H1 (cell line): ENCODE measurements at regions not wholly inside any gene's neighbourhood (a gene's known extent, or its start where the extent isn't known, plus 50 kb on each side); places are given as distances from the start of the nearest gene placed in this dataset.

Source experiments
- CTCF ChIA-PET: fragments of 300-600 bp; sonication (Branson Sonifier 250); formaldehyde crosslinking; loops from one replicate; lab custom pipeline; 2021; ENCODE audit not compliant: partially characterized antibody; lab: Charles Lee
- POLR2A ChIA-PET: fragments of 300-600 bp; sonication (Branson Sonifier 250); formaldehyde crosslinking; loops from one replicate; lab custom pipeline; 2021; ENCODE audit warnings: inconsistent platforms; ENCODE audit not compliant: partially characterized antibody; lab: Charles Lee
- DNase-seq, 2 experiments: peaks; one replicate each; pipeline versions ENCODE4 v3.0.0 to v3.0.0-alpha.2; 2010 to 2022; ENCODE audit warnings: low spot score in 2 of 2, low read depth in 1 of 2, mixed read lengths in 1 of 2
- FAIRE-seq: peaks from 2 replicates; lab custom pipeline; 2011; peaks lifted over from hg19 to GRCh38; lab: Jason Lieb, UNC
- H2AFZ ChIP-seq: 2 replicates; pipeline ENCODE4 v1.8.1; 2012; ENCODE audit warnings: low read length, inconsistent platforms
- H2AK5ac ChIP-seq: 2 replicates; pipeline ENCODE4 v1.6.1; 2013; ENCODE audit warnings: low read depth, low read length
- H2BK120ac ChIP-seq: replicated peaks from 2 replicates; pipeline ENCODE3; 2013; ENCODE audit warnings: low read depth, low read length, inconsistent platforms
- H2BK12ac ChIP-seq: 2 replicates; pipeline ENCODE4 v1.6.1; 2013; ENCODE audit warnings: low read depth, low read length
- H2BK15ac ChIP-seq: 2 replicates; pipeline ENCODE4 v1.6.1; 2013; ENCODE audit warnings: low read length
- H2BK20ac ChIP-seq: 2 replicates; pipeline ENCODE4 v1.6.1; 2013; ENCODE audit warnings: low read length
- H2BK5ac ChIP-seq: 2 replicates; pipeline ENCODE4 v1.6.1; 2013; ENCODE audit warnings: low read depth, low read length
- H3K14ac ChIP-seq: 2 replicates; pipeline ENCODE4 v1.6.1; 2013; ENCODE audit warnings: inconsistent platforms; ENCODE audit not compliant: insufficient read length
- H3K18ac ChIP-seq: 2 replicates; pipeline ENCODE4 v1.6.1; 2013; ENCODE audit warnings: low read length; ENCODE audit errors: extremely low read depth
- H3K23ac ChIP-seq: 2 replicates; pipeline ENCODE4 v1.6.1; 2013; ENCODE audit warnings: inconsistent platforms; ENCODE audit not compliant: insufficient read length
- H3K23me2 ChIP-seq: 2 replicates; pipeline ENCODE4 v1.6.1; 2013; ENCODE audit warnings: low read depth, low read length
- H3K27ac ChIP-seq: 2 replicates; pipeline ENCODE4 v1.6.1; 2011; ENCODE audit warnings: low read depth, low read length, inconsistent platforms
- H3K27me3 ChIP-seq, 4 experiments: replicated peaks in 1 of 4; 1 replicate in 1 of 4; 2 replicates in 3 of 4; pipeline versions ENCODE4 v1.6.1 to v1.8.1; 2011 to 2013; ENCODE audit warnings: low read length in 3 of 4, mild to moderate bottlenecking in 3 of 4, inconsistent platforms in 2 of 4, mixed read lengths in 2 of 4, moderate library complexity in 1 of 4; ENCODE audit not compliant: control insufficient read depth in 3 of 4, insufficient read depth in 3 of 4; ENCODE audit errors: extremely low read depth in 1 of 4
- H3K36me3 ChIP-seq, 4 experiments: 2 replicates each; pipeline versions ENCODE4 v1.6.1 to v1.8.1; 2011 to 2013; ENCODE audit warnings: mild to moderate bottlenecking in 4 of 4, low read length in 3 of 4, moderate library complexity in 2 of 4, control low read depth in 1 of 4, inconsistent platforms in 1 of 4; ENCODE audit not compliant: insufficient read depth in 4 of 4, control insufficient read depth in 2 of 4
- H3K4ac ChIP-seq: replicated peaks from 2 replicates; pipeline ENCODE3; 2013; ENCODE audit warnings: low read length, low read depth, mixed read lengths, inconsistent platforms; ENCODE audit not compliant: insufficient read length
- H3K4me1 ChIP-seq, 4 experiments: replicated peaks in 1 of 4; 1 replicate in 1 of 4; 2 replicates in 3 of 4; pipeline versions ENCODE4 v1.6.1 to v1.8.1; 2011 to 2013; ENCODE audit warnings: low read length in 3 of 4, inconsistent platforms in 2 of 4, mixed read lengths in 1 of 4; ENCODE audit not compliant: insufficient read depth in 4 of 4, control insufficient read depth in 3 of 4
- H3K4me2 ChIP-seq, 2 experiments: 2 replicates each; pipeline versions ENCODE4 v1.6.1 to v1.8.1; 2011 to 2013; ENCODE audit warnings: low read depth in 2 of 2, low read length in 2 of 2, control low read depth in 1 of 2, inconsistent platforms in 1 of 2, mild to moderate bottlenecking in 1 of 2; ENCODE audit not compliant: insufficient read depth in 1 of 2
- H3K4me3 ChIP-seq, 4 experiments: fragments of 200-600, 300-600 bp in 1 of 4; sonication (generic), shearing (Covaris generic), sonication (Bioruptor Twin) in 1 of 4; 2 replicates each; pipeline versions ENCODE4 v1.5.1 to v1.8.1; 2011 to 2016; ENCODE audit warnings: low read length in 4 of 4, low read depth in 3 of 4, control low read depth in 2 of 4, inconsistent platforms in 2 of 4, mild to moderate bottlenecking in 2 of 4, mixed read lengths in 1 of 4, moderate library complexity in 1 of 4; ENCODE audit not compliant: insufficient read depth in 2 of 4; ENCODE audit errors: extremely low read depth in 1 of 4
- H3K56ac ChIP-seq: replicated peaks from 2 replicates; pipeline ENCODE3; 2013; ENCODE audit warnings: low read depth, mild to moderate bottlenecking, mixed read lengths, low read length, inconsistent platforms; ENCODE audit not compliant: insufficient read length
- H3K79me1 ChIP-seq: 2 replicates; pipeline ENCODE4 v1.6.1; 2013; ENCODE audit warnings: low read depth, low read length, control low read depth
- H3K79me2 ChIP-seq, 2 experiments: 2 replicates each; pipeline versions ENCODE4 v1.6.1 to v1.8.1; 2012 to 2013; ENCODE audit warnings: low read length in 2 of 2, mild to moderate bottlenecking in 2 of 2, inconsistent platforms in 1 of 2; ENCODE audit not compliant: insufficient read depth in 2 of 2, control insufficient read depth in 1 of 2
- H3K9ac ChIP-seq, 4 experiments: replicated peaks in 1 of 4; 1 replicate in 1 of 4; 2 replicates in 3 of 4; pipeline versions ENCODE4 v1.6.1 to v1.8.1; 2011 to 2013; ENCODE audit warnings: low read depth in 3 of 4, low read length in 3 of 4, control low read depth in 2 of 4, mild to moderate bottlenecking in 2 of 4, moderate library complexity in 2 of 4, inconsistent platforms in 1 of 4; ENCODE audit errors: extremely low read depth in 1 of 4
- H3K9me3 ChIP-seq, 2 experiments: 2 replicates each; pipeline versions ENCODE4 v1.6.1 to v1.8.1; 2012 to 2013; ENCODE audit warnings: mild to moderate bottlenecking in 2 of 2, moderate library complexity in 2 of 2, control low read depth in 1 of 2, inconsistent platforms in 1 of 2, low read depth in 1 of 2, low read length in 1 of 2, mixed read lengths in 1 of 2; ENCODE audit not compliant: insufficient read depth in 2 of 2
- H4K20me1 ChIP-seq, 2 experiments: replicated peaks in 1 of 2; 2 replicates each; pipeline versions ENCODE3 to v1.8.1; 2011 to 2013; ENCODE audit warnings: inconsistent platforms in 2 of 2, low read length in 2 of 2, mild to moderate bottlenecking in 1 of 2; ENCODE audit not compliant: insufficient read depth in 2 of 2, control insufficient read depth in 1 of 2
- H4K5ac ChIP-seq: 2 replicates; pipeline ENCODE4 v1.6.1; 2013; ENCODE audit warnings: low read length, low read depth, mixed read lengths, inconsistent platforms; ENCODE audit not compliant: insufficient read length
- H4K8ac ChIP-seq: 2 replicates; pipeline ENCODE4 v1.8.0; 2013; ENCODE audit warnings: mild to moderate bottlenecking, moderate library complexity, low read length, inconsistent platforms; ENCODE audit not compliant: insufficient read depth; ENCODE audit errors: extremely low read depth
- H4K91ac ChIP-seq: replicated peaks from 2 replicates; pipeline ENCODE3; 2013; ENCODE audit warnings: low read length, mixed read lengths, inconsistent platforms; ENCODE audit not compliant: insufficient read length
- EZH2 ChIP-seq: fragments of 200-600 bp; sonication (generic); IDR thresholded peaks from 2 replicates; pipeline ENCODE4 v1.7.1; 2012; ENCODE audit warnings: low read depth, mild to moderate bottlenecking, moderate library complexity, low read length, inconsistent platforms; ENCODE audit not compliant: severe bottlenecking
- RBBP5 ChIP-seq: IDR thresholded peaks from 2 replicates; pipeline ENCODE4 v1.7.1; 2012; ENCODE audit warnings: low read depth, mild to moderate bottlenecking, inconsistent platforms, low read length, moderate library complexity, borderline replicate concordance
- SIN3A ChIP-seq, 2 experiments: IDR thresholded peaks in 1 of 2; conservative IDR thresholded peaks in 1 of 2; 2 replicates each; pipeline ENCODE4 v1.6.1; 2011 to 2012; ENCODE audit warnings: low read length in 2 of 2, improper control_type of control experiment in 1 of 2, low read depth in 1 of 2, mild to moderate bottlenecking in 1 of 2
- WGBS, 2 experiments: shearing (Covaris generic) in 1 of 2; methylation state at CpG; one replicate each; pipeline versions ENCODE4 v1.1.6 to v1.1.7; 2013 to 2015; ENCODE audit warnings: low lambda C conversion rate in 2 of 2, mixed read lengths in 2 of 2, inconsistent platforms in 1 of 2, low coverage in 1 of 2, missing lambda C conversion rate in 1 of 2; ENCODE audit not compliant: insufficient replicate concordance in 2 of 2, insufficient coverage in 1 of 2, insufficient read length in 1 of 2; ENCODE audit errors: extremely low coverage in 1 of 2, missing lambda C conversion rate in 1 of 2; 5-methylcytosine and 5-hydroxymethylcytosine counted together

DNA sequence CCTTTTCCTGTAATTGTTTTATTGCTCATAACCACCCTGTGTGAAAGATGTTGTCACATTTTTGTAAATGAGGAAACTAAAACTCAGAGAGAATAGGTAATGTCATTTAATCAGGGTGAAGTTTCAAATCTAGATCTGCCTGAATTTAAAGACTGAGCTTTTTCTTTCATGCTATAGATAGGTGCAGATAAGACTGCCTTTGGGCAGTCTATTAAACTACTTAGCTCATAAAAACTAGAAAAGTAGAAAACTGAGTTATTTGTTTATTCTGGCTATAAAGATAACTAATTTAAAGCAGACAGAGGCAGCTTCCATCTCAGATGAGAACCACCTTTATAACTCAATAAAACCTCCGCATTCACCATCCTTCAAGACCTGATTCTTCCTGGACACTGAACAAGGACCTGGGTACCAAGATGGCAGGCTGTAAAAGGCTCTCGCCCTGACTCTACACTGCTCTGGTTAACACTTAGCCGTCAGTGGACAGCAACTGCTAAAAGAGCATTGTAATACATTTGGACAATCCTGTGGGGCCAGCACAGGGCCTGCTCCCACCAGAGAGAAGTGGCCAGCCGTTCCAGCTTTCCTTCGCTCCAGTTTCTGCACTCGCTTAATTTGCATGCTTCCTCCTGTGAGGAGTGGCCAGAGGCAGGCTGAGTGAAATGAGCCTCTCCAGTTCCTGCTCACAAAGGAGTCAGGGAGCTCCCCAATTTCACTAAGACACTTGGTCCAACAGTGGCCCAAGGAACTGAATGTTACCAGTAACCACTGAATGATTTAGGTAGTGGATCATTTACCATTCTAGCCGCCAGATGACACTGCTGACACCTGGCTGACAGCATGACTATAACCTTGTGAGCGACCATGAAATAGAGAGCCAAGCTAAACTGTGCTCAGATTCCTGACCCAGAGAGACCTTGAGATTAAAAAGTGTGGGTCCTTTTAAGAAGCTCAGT, 566.4 kb downstream of the EFNA5 start:
- H3K36me3 ChIP-seq: no peaks in the 10 kb centered on the region
- no peaks in the 10 kb centered on the region for H3K9me3 ChIP-seq
- DNase-seq: peak in 1 of 2 experiments; percentile 51
- H3K18ac ChIP-seq: no peak overlapping the region
- H4K5ac ChIP-seq: no peak overlapping the region
- peak; percentile 71 for FAIRE-seq
- no peak overlapping the region for H2AK5ac ChIP-seq
- no peak overlapping the region for H3K4ac ChIP-seq
- POLR2A ChIA-PET: no interaction called here
- 73% methylated on average over 8 of the region's 8 CpGs; no CpG with 5 or more reads in 1 of the 2 experiments for WGBS, 2 experiments
- H3K79me1 ChIP-seq: no peaks in the 10 kb centered on the region
- no peak overlapping the region; the same call in 1 of the 2 replicates for H2BK15ac ChIP-seq
- no peak overlapping the region for H2BK5ac ChIP-seq
- no peak overlapping the region for H3K4me3 ChIP-seq
- peaks cover 0 to 1% (median 0%) of the 10 kb centered on the region in 4 experiments; a peak in 1 of 7 replicates for H3K27me3 ChIP-seq
- no peak overlapping the region for H2BK120ac ChIP-seq
- H3K4me1 ChIP-seq: no peaks in the 10 kb centered on the region
- CTCF ChIA-PET: interaction anchor here (0.7 to 4.2 kb wide), 13 partner anchors 10 to 551 kb away, joined by 3 to 20 read pairs (median 3); no protein-coding TSS in a partner anchor
- no peak overlapping the region for H3K14ac ChIP-seq
- H2BK20ac ChIP-seq: no peak overlapping the region
- no peak overlapping the region; the same call in 1 of the 2 replicates for H2BK12ac ChIP-seq
- no peak overlapping the region for H3K56ac ChIP-seq
- H3K4me2 ChIP-seq: no peak overlapping the region
- H3K23ac ChIP-seq: no peak overlapping the region
- H3K27ac ChIP-seq: no peak overlapping the region
- H4K20me1 ChIP-seq: no peaks in the 10 kb centered on the region
- peak overlapping the region; percentile 81 for H2AFZ ChIP-seq
- H4K91ac ChIP-seq: no peak overlapping the region
- H3K79me2 ChIP-seq: no peaks in the 10 kb centered on the region
- H3K23me2 ChIP-seq: no peaks in the 10 kb centered on the region
- no peak overlapping the region for H4K8ac ChIP-seq
- no peak overlapping the region for H3K9ac ChIP-seq
- TF ChIP-seq EZH2 (no peak), SIN3A (conservative IDR thresholded peaks at IDR 0.05 in 1 of 2, IDR thresholded peaks at IDR 0.05 in 1 of 2; ENCODE audit: low read depth in 1 of 2, low read length in 2 of 2) (0 out of 4 replicates have a peak, but pooled peaks of 1 of the 2 experiments have one; percentile 24), RBBP5 (no peak)
